ENCODE measurements at regions not wholly inside any gene's neighbourhood (a gene's known extent, or its start where the extent isn't known, plus 50 kb on each side); places are given as distances from the start of the nearest gene placed in this dataset.

- 38% methylated on average over 8 of the region's 9 CpGs for WGBS (ENCODE audit: insufficient coverage)
- Histone ChIP-seq H3K4me3 (ENCODE audit: control insufficient read depth in 1 of 7, extremely low read depth in 1 of 7, insufficient read depth in 4 of 7, low read depth in 2 of 7, low read length in 6 of 7) (peak overlapping the region in 5 of 7 experiments; percentile 1 to 55 (median 46)), H3K9me3 (ENCODE audit: control extremely low read depth in 1 of 5, control insufficient read depth in 4 of 5, insufficient read depth in 2 of 5, low read depth in 1 of 5, low read length in 4 of 5) (peaks cover 0 to 3% (median 0%) of the 10 kb centered on the region in 5 experiments), H3K36me3 (ENCODE audit: control insufficient read depth in 4 of 4, insufficient read depth in 4 of 4, low read length in 3 of 4) (peaks cover 0 to 17% (median 7%) of the 10 kb centered on the region in 4 experiments), H3K27ac (ENCODE audit: insufficient read depth in 1 of 2, low read depth in 1 of 2, low read length in 2 of 2, poor library complexity in 1 of 2, severe bottlenecking in 2 of 2) (peak overlapping the region; percentile 59 to 85), H3K4me1 (ENCODE audit: control extremely low read depth in 1 of 4, control insufficient read depth in 4 of 4, insufficient read depth in 4 of 4, low read length in 3 of 4) (peaks cover 39 to 62% (median 49%) of the 10 kb centered on the region in 4 experiments), H3K27me3 (replicated peaks in 2 of 5; ENCODE audit: control insufficient read depth in 4 of 5, insufficient read depth in 5 of 5, low read length in 4 of 5) (no peaks in the 10 kb centered on the region)
- peak; percentile 72 to 95 (median 94) for DNase-seq
- CTCF ChIA-PET, result interaction anchor here (1.4 kb wide), 1 partner anchor 27 kb away, joined by 6 read pairs; no protein-coding TSS in a partner anchor
- POLR2A ChIA-PET, result no interaction called here
Observed at GRCh38 chr6:22025468-22026163, 271.2 kb downstream of the PRL start.

GRCh38 chr6:22026164-22026678, 270.6 kb downstream of the PRL start:
- Histone ChIP-seq H3K36me3 (ENCODE audit: control insufficient read depth in 4 of 4, insufficient read depth in 4 of 4, low read length in 3 of 4) (peaks cover 0 to 11% (median 7%) of the 10 kb centered on the region in 4 experiments), H3K27me3 (replicated peaks in 2 of 5; ENCODE audit: control insufficient read depth in 4 of 5, insufficient read depth in 5 of 5, low read length in 4 of 5) (no peaks in the 10 kb centered on the region), H3K4me1 (ENCODE audit: control extremely low read depth in 1 of 4, control insufficient read depth in 4 of 4, insufficient read depth in 4 of 4, low read length in 3 of 4) (peaks cover 39 to 57% (median 49%) of the 10 kb centered on the region in 4 experiments), H3K9me3 (ENCODE audit: control extremely low read depth in 1 of 5, control insufficient read depth in 4 of 5, insufficient read depth in 2 of 5, low read depth in 1 of 5, low read length in 4 of 5) (peaks cover 0 to 3% (median 0%) of the 10 kb centered on the region in 5 experiments), H3K27ac (ENCODE audit: insufficient read depth in 1 of 2, low read depth in 1 of 2, low read length in 2 of 2, poor library complexity in 1 of 2, severe bottlenecking in 2 of 2) (peak overlapping the region; percentile 59 to 85), H3K4me3 (ENCODE audit: control insufficient read depth in 1 of 7, extremely low read depth in 1 of 7, insufficient read depth in 4 of 7, low read depth in 2 of 7, low read length in 6 of 7) (peak overlapping the region in 2 of 7 experiments; percentile 9 to 55)
- no peak for DNase-seq
- ChIA-PET CTCF (interaction anchor here (1.4 kb wide), 1 partner anchor 27 kb away, joined by 6 read pairs; no protein-coding TSS in a partner anchor), POLR2A (no interaction called here)
- 85% methylated on average over 4 of the region's 5 CpGs for WGBS (ENCODE audit: insufficient coverage)

DNA sequence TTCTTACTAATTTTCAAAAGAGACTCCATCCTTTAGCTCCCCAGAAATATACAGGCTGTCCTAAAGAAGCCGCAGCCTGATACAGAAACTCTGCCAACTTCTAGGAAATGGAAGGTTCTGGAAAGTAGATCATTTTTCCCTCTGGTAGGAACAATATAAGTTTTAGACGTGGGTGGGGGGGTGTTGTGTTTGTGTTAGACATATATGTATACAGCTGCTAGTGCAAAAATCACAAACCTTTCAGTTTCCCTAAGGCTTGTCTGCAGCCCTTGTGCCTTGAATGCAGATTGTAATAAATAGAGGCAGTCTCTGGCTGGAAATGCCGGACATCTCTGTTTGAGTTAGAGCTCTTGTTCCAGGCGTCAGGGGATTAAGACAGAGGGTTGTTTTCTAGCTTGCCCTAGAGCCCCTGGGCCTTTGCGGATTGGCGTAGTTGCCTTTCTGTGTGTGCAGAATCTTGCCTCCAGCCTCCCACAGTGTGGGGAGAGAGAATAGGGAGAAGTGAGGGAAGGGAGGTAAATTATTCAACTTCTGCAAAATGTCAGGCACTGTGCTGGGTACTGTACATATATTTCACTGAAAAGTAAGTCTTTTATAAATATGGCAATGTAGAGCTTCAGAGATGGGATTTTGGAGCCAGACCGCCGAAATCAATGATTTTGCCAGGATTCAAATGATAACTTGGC, 269.7 kb downstream of the PRL start:
- ChIA-PET POLR2A (interaction anchor here (0.6 kb wide), 1 partner anchor 46 kb away, joined by 3 read pairs; no protein-coding TSS in a partner anchor), CTCF (no interaction called here)
- Histone ChIP-seq H3K27me3 (replicated peaks in 2 of 5; ENCODE audit: control insufficient read depth in 4 of 5, insufficient read depth in 5 of 5, low read length in 4 of 5) (no peaks in the 10 kb centered on the region), H3K27ac (ENCODE audit: insufficient read depth in 1 of 2, low read depth in 1 of 2, low read length in 2 of 2, poor library complexity in 1 of 2, severe bottlenecking in 2 of 2) (no peak overlapping the region), H3K36me3 (ENCODE audit: control insufficient read depth in 4 of 4, insufficient read depth in 4 of 4, low read length in 3 of 4) (peaks cover 0 to 7% (median 3%) of the 10 kb centered on the region in 4 experiments), H3K4me1 (ENCODE audit: control extremely low read depth in 1 of 4, control insufficient read depth in 4 of 4, insufficient read depth in 4 of 4, low read length in 3 of 4) (peaks cover 39 to 60% (median 50%) of the 10 kb centered on the region in 4 experiments), H3K4me3 (ENCODE audit: control insufficient read depth in 1 of 7, extremely low read depth in 1 of 7, insufficient read depth in 4 of 7, low read depth in 2 of 7, low read length in 6 of 7) (no peak overlapping the region), H3K9me3 (ENCODE audit: control extremely low read depth in 1 of 5, control insufficient read depth in 4 of 5, insufficient read depth in 2 of 5, low read depth in 1 of 5, low read length in 4 of 5) (peaks cover 0 to 3% (median 0%) of the 10 kb centered on the region in 5 experiments)
- WGBS (ENCODE audit: insufficient coverage), result 93% methylated on average over 6 of the region's 8 CpGs
- no peak for DNase-seq

- WGBS (ENCODE audit: insufficient coverage), result 89% methylated on average over 5 of the region's 7 CpGs
- Histone ChIP-seq H3K27ac (ENCODE audit: insufficient read depth in 1 of 2, low read depth in 1 of 2, low read length in 2 of 2, poor library complexity in 1 of 2, severe bottlenecking in 2 of 2) (no peak overlapping the region), H3K36me3 (ENCODE audit: control insufficient read depth in 4 of 4, insufficient read depth in 4 of 4, low read length in 3 of 4) (peaks cover 0 to 5% (median 2%) of the 10 kb centered on the region in 4 experiments), H3K4me3 (ENCODE audit: control insufficient read depth in 1 of 7, extremely low read depth in 1 of 7, insufficient read depth in 4 of 7, low read depth in 2 of 7, low read length in 6 of 7) (no peak overlapping the region), H3K27me3 (replicated peaks in 2 of 5; ENCODE audit: control insufficient read depth in 4 of 5, insufficient read depth in 5 of 5, low read length in 4 of 5) (no peaks in the 10 kb centered on the region), H3K4me1 (ENCODE audit: control extremely low read depth in 1 of 4, control insufficient read depth in 4 of 4, insufficient read depth in 4 of 4, low read length in 3 of 4) (peaks cover 35 to 58% (median 47%) of the 10 kb centered on the region in 4 experiments), H3K9me3 (ENCODE audit: control extremely low read depth in 1 of 5, control insufficient read depth in 4 of 5, insufficient read depth in 2 of 5, low read depth in 1 of 5, low read length in 4 of 5) (no peaks in the 10 kb centered on the region)
- ChIA-PET CTCF (interaction anchor here (0.7 to 1.3 kb wide), 3 partner anchors 25 to 61 kb away, joined by 3 to 4 read pairs (median 3); no protein-coding TSS in a partner anchor), POLR2A (interaction anchor here (0.8 to 1.0 kb wide), 2 partner anchors 67 to 79 kb away, joined by 4 to 7 read pairs; no protein-coding TSS in a partner anchor)
- no peak for DNase-seq
Observed at GRCh38 chr6:22028403-22029090, 268.3 kb downstream of the PRL start.

DNA sequence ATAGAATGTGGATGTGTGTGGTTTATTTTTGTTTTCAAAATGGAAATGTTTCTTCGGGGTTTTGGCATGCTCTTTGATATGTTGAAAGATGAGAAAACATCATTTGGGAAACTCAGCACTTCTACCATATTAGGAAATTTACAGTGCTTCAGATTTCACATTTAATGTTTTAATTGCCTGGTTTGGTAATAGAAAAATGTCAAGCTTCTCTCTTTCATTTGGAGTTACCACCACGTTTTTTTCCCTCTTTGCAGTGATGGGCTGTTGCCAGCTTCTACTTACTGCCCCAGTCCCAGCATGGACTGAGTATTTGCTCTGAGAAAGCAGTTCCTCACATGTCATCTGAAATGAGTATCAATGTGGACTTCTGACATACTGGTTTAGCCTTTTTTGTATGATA, 267.7 kb downstream of the PRL start:
- peaks cover 30 to 52% (median 42%) of the 10 kb centered on the region in 4 experiments for H3K4me1 ChIP-seq (ENCODE audit: control extremely low read depth in 1 of 4, control insufficient read depth in 4 of 4, insufficient read depth in 4 of 4, low read length in 3 of 4)
- peak overlapping the region in 1 of 2 experiments; percentile 12 for H3K27ac ChIP-seq (ENCODE audit: insufficient read depth in 1 of 2, low read depth in 1 of 2, low read length in 2 of 2, poor library complexity in 1 of 2, severe bottlenecking in 2 of 2)
- POLR2A ChIA-PET, result no interaction called here
- WGBS (ENCODE audit: insufficient coverage), result 15% methylated on average over 2 of the region's 2 CpGs
- H3K36me3 ChIP-seq (ENCODE audit: control insufficient read depth in 4 of 4, insufficient read depth in 4 of 4, low read length in 3 of 4), result peaks cover 0 to 7% (median 2%) of the 10 kb centered on the region in 4 experiments
- no peak overlapping the region for H3K4me3 ChIP-seq (ENCODE audit: control insufficient read depth in 1 of 7, extremely low read depth in 1 of 7, insufficient read depth in 4 of 7, low read depth in 2 of 7, low read length in 6 of 7)
- no peaks in the 10 kb centered on the region for H3K27me3 ChIP-seq (replicated peaks in 2 of 5; ENCODE audit: control insufficient read depth in 4 of 5, insufficient read depth in 5 of 5, low read length in 4 of 5)
- no peaks in the 10 kb centered on the region for H3K9me3 ChIP-seq (ENCODE audit: control extremely low read depth in 1 of 5, control insufficient read depth in 4 of 5, insufficient read depth in 2 of 5, low read depth in 1 of 5, low read length in 4 of 5)
- peak in 2 of 3 donors; percentile 29 to 65 for DNase-seq
- CTCF ChIA-PET, result interaction anchor here (0.7 to 1.3 kb wide), 2 partner anchors 34 to 61 kb away, joined by 3 read pairs; no protein-coding TSS in a partner anchor

DNA sequence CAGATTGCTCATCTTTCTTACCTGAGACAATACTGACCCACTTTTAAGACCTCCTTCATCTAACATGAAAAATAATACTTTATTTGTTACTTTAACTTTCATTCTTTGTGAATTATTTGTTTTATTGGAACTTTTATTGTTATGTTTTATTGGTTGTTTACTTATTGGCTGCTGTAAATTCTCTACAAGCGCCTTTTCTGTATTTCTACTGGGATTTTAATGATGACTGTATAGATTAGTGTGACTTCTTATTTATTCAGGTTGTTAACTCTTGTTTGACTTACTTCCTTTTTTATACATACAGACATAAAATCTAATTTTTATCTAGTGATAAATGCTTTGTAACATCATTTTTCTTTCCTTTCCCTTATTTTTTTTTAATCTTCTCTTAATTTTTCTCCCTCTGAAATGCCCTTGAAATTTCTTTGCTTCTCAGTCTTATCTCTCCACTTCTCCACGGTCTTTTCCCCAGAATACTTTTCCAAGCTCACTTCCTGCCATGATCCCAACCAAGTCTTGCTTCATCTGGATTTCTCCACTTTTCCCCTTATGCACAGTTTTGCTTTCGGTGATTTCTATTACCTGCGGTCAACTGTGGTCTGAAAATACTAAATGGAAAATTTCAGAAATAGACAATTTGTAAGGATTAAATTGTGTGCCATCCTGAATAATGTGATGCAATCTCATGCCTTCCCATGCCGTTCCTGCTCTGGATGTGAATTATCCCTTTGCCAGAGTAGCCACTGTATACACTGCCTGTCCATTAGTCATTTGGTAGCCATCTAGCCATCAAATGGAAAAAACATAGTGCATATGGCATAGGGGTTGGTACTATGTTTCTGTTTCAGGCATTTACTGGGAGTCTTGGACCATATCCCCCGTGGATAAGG, 265.9 kb downstream of the PRL start:
- CTCF ChIA-PET, result no interaction called here
- Histone ChIP-seq H3K36me3 (ENCODE audit: control insufficient read depth in 4 of 4, insufficient read depth in 4 of 4, low read length in 3 of 4) (peaks cover 0 to 7% (median 3%) of the 10 kb centered on the region in 4 experiments), H3K27me3 (replicated peaks in 2 of 5; ENCODE audit: control insufficient read depth in 4 of 5, insufficient read depth in 5 of 5, low read length in 4 of 5) (no peaks in the 10 kb centered on the region), H3K4me1 (ENCODE audit: control extremely low read depth in 1 of 4, control insufficient read depth in 4 of 4, insufficient read depth in 4 of 4, low read length in 3 of 4) (peaks cover 18 to 40% (median 28%) of the 10 kb centered on the region in 4 experiments), H3K4me3 (ENCODE audit: control insufficient read depth in 1 of 7, extremely low read depth in 1 of 7, insufficient read depth in 4 of 7, low read depth in 2 of 7, low read length in 6 of 7) (no peak overlapping the region), H3K27ac (ENCODE audit: insufficient read depth in 1 of 2, low read depth in 1 of 2, low read length in 2 of 2, poor library complexity in 1 of 2, severe bottlenecking in 2 of 2) (no peak overlapping the region), H3K9me3 (ENCODE audit: control extremely low read depth in 1 of 5, control insufficient read depth in 4 of 5, insufficient read depth in 2 of 5, low read depth in 1 of 5, low read length in 4 of 5) (no peaks in the 10 kb centered on the region)
- no peak for DNase-seq
- WGBS (ENCODE audit: insufficient coverage), result 96% methylated on average over 4 of the region's 6 CpGs
- POLR2A ChIA-PET, result no interaction called here
